ENCODE measurements at regions not wholly inside any gene's neighbourhood (a gene's known extent, or its start where the extent isn't known, plus 50 kb on each side); places are given as distances from the start of the nearest gene placed in this dataset.

DNA sequence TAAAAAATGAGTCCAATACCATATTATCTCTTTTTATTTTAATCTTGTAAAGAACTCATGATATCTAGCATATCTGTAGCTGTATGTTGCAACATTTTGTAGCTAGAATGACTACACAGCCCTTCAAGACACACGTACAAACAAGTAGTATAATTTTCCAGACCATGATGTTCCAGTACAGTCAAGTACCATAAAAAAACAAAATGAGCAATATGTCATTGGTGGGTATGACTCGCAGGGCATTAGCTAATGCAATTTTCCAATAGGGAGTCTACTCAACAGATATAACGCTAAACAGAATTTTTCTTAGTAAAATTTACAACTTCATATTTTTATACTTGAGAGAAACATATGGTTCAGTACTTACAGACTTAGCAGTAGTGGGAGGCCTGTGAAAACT lies 53.6 kb upstream of the UGP2 start:
- TF ChIP-seq, protein P1, sequence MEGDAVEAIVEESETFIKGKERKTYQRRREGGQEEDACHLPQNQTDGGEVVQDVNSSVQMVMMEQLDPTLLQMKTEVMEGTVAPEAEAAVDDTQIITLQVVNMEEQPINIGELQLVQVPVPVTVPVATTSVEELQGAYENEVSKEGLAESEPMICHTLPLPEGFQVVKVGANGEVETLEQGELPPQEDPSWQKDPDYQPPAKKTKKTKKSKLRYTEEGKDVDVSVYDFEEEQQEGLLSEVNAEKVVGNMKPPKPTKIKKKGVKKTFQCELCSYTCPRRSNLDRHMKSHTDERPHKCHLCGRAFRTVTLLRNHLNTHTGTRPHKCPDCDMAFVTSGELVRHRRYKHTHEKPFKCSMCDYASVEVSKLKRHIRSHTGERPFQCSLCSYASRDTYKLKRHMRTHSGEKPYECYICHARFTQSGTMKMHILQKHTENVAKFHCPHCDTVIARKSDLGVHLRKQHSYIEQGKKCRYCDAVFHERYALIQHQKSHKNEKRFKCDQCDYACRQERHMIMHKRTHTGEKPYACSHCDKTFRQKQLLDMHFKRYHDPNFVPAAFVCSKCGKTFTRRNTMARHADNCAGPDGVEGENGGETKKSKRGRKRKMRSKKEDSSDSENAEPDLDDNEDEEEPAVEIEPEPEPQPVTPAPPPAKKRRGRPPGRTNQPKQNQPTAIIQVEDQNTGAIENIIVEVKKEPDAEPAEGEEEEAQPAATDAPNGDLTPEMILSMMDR (conservative IDR thresholded peaks at IDR 0.05; ENCODE audit: low read length), result no peak
- no peak for TF ChIP-seq EZH2phosphoT487 (IDR thresholded peaks at IDR 0.05; ENCODE audit: borderline replicate concordance, low read depth, low read length)

All from OCI-LY7 (cell line).